ENCODE measurements at regions not wholly inside any gene's neighbourhood (a gene's known extent, or its start where the extent isn't known, plus 50 kb on each side); places are given as distances from the start of the nearest gene placed in this dataset.

DNA sequence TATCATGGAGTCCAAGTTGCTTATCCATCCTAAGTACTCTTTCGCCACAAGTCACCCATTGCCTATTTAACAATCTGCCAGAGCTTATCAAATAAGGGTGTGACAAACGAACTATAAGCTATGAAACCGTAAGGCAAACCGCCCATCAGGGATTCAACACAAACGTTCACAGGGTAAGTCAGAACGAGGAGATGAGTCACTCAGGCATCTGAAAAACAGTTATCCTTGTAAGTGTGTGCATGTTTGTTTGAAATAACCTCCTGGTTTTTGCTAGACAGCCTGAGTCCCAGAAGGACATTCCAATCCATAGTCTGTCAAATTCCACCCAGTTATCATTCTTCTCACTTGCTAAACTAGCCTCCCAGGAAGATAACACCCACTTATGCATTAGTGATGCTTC lies 299.1 kb downstream of the PAX3 start:
- TF ChIP-seq, protein P1, sequence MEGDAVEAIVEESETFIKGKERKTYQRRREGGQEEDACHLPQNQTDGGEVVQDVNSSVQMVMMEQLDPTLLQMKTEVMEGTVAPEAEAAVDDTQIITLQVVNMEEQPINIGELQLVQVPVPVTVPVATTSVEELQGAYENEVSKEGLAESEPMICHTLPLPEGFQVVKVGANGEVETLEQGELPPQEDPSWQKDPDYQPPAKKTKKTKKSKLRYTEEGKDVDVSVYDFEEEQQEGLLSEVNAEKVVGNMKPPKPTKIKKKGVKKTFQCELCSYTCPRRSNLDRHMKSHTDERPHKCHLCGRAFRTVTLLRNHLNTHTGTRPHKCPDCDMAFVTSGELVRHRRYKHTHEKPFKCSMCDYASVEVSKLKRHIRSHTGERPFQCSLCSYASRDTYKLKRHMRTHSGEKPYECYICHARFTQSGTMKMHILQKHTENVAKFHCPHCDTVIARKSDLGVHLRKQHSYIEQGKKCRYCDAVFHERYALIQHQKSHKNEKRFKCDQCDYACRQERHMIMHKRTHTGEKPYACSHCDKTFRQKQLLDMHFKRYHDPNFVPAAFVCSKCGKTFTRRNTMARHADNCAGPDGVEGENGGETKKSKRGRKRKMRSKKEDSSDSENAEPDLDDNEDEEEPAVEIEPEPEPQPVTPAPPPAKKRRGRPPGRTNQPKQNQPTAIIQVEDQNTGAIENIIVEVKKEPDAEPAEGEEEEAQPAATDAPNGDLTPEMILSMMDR (conservative IDR thresholded peaks at IDR 0.05 in 1 of 2, IDR thresholded peaks at IDR 0.05 in 1 of 2; ENCODE audit: low read depth in 1 of 2, low read length in 2 of 2) = no peak
- TF ChIP-seq EZH2 (IDR thresholded peaks at IDR 0.05; ENCODE audit: low read length, missing control alignments) = no peak
